HFF-Myc (cell line): ENCODE measurements at regions not wholly inside any gene's neighbourhood (a gene's known extent, or its start where the extent isn't known, plus 50 kb on each side); places are given as distances from the start of the nearest gene placed in this dataset.

Experiments
- DNase-seq: peaks from one replicate; pipeline ENCODE4 v3.0.0-alpha.2; 2011; ENCODE audit warnings: low read depth; ENCODE audit errors: extremely low read depth
- H3K4me3 ChIP-seq: replicated peaks from 2 replicates; pipeline ENCODE4 v1.5.1; 2011; ENCODE audit warnings: low read depth, mild to moderate bottlenecking, control low read depth, low read length
- CTCF ChIP-seq: IDR thresholded peaks from 2 replicates; pipeline ENCODE4 v1.5.1; 2012; ENCODE audit warnings: mild to moderate bottlenecking, low read depth, low read length, control low read depth; ENCODE audit errors: missing control alignments

GRCh38 chr22:27156821-27157489 is 499.6 kb downstream of the MIAT start:
- TF ChIP-seq CTCF = no peak
- no peak for DNase-seq
- H3K4me3 ChIP-seq = no peak overlapping the region

- no peak for TF ChIP-seq CTCF
- H3K4me3 ChIP-seq = no peak overlapping the region
- DNase-seq = no peak
Observed at GRCh38 chr22:27157666-27158370, 500.4 kb downstream of the MIAT start.

GRCh38 chr22:27159016-27159415 is 501.6 kb downstream of the MIAT start:
- no peak overlapping the region for H3K4me3 ChIP-seq
- DNase-seq = no peak
- TF ChIP-seq CTCF = no peak

- no peak for TF ChIP-seq CTCF
- H3K4me3 ChIP-seq = no peak overlapping the region
- no peak for DNase-seq
Observed at GRCh38 chr22:27159716-27160295, 502.4 kb downstream of the MIAT start.

- no peak overlapping the region for H3K4me3 ChIP-seq
- no peak for DNase-seq
- no peak for TF ChIP-seq CTCF
Observed at GRCh38 chr22:27163162-27164137, 506.1 kb downstream of the MIAT start.

- H3K4me3 ChIP-seq = no peak overlapping the region
- no peak for DNase-seq
- TF ChIP-seq CTCF = no peak
Observed at GRCh38 chr22:27164781-27165503, 507.6 kb downstream of the MIAT start.
